Stimulated activated CD4-positive, alpha-beta T cell treated with anti-CD3 and anti-CD28 coated beads, Interleukin-2, amount 100 ng/mL, for 48 hours (primary cell): ENCODE measurements at regions not wholly inside any gene's neighbourhood (a gene's known extent, or its start where the extent isn't known, plus 50 kb on each side); places are given as distances from the start of the nearest gene placed in this dataset.

Source experiments
- DNase-seq, 2 donors: peaks; one replicate each; pipeline ENCODE4 v3.0.0-alpha.2; 2020

- no peak for DNase-seq
Observed at GRCh38 chr11:42054351-42054900, 595.0 kb upstream of the LRRC4C start.

GRCh38 chr11:42055606-42056005 lies 596.2 kb upstream of the LRRC4C start:
- DNase-seq = no peak

- no peak for DNase-seq
Observed at GRCh38 chr11:42058794-42059193, 599.3 kb upstream of the LRRC4C start.

- DNase-seq = no peak
Observed at GRCh38 chr11:42065199-42065598, 605.7 kb upstream of the LRRC4C start.

GRCh38 chr11:42066113-42066512 lies 606.7 kb upstream of the LRRC4C start:
- no peak for DNase-seq

GRCh38 chr11:42074306-42074705 lies 614.9 kb upstream of the LRRC4C start:
- no peak for DNase-seq

- no peak for DNase-seq
Observed at GRCh38 chr11:42075180-42075579, 615.7 kb upstream of the LRRC4C start.

- no peak for DNase-seq
Observed at GRCh38 chr11:42077794-42078193, 618.3 kb upstream of the LRRC4C start.

- no peak for DNase-seq
Observed at GRCh38 chr11:42085736-42086135, 626.3 kb upstream of the LRRC4C start.

- no peak for DNase-seq
Observed at GRCh38 chr11:42093541-42093940, 634.1 kb upstream of the LRRC4C start.

- no peak for DNase-seq
Observed at GRCh38 chr11:42098075-42098474, 638.6 kb upstream of the LRRC4C start.

GRCh38 chr11:42112866-42113265 lies 653.4 kb upstream of the LRRC4C start:
- DNase-seq = no peak

- no peak for DNase-seq
Observed at GRCh38 chr11:42114927-42115326, 655.5 kb upstream of the LRRC4C start.

GRCh38 chr11:42138454-42138853 lies 679.0 kb upstream of the LRRC4C start:
- DNase-seq = no peak

GRCh38 chr11:42145311-42145710 lies 685.9 kb upstream of the LRRC4C start:
- DNase-seq = no peak

GRCh38 chr11:42161886-42162285 lies 702.4 kb upstream of the LRRC4C start:
- DNase-seq = no peak

GRCh38 chr11:42169191-42169590 lies 709.7 kb upstream of the LRRC4C start:
- DNase-seq = no peak

- DNase-seq = no peak
Observed at GRCh38 chr11:42170601-42171000, 711.1 kb upstream of the LRRC4C start.

- DNase-seq = no peak
Observed at GRCh38 chr11:42171046-42171445, 711.6 kb upstream of the LRRC4C start.

- no peak for DNase-seq
Observed at GRCh38 chr11:42172441-42172840, 713.0 kb upstream of the LRRC4C start.

- DNase-seq = no peak
Observed at GRCh38 chr11:42175203-42175602, 715.8 kb upstream of the LRRC4C start.

GRCh38 chr11:42179216-42179615 lies 719.8 kb upstream of the LRRC4C start:
- no peak for DNase-seq

- DNase-seq = no peak
Observed at GRCh38 chr11:42195289-42196013, 736.0 kb upstream of the LRRC4C start.

- DNase-seq = no peak
Observed at GRCh38 chr11:42200311-42200710, 740.9 kb upstream of the LRRC4C start.

GRCh38 chr11:42201603-42202148 lies 742.2 kb upstream of the LRRC4C start:
- no peak for DNase-seq
